ENCODE measurements at regions not wholly inside any gene's neighbourhood (a gene's known extent, or its start where the extent isn't known, plus 50 kb on each side); places are given as distances from the start of the nearest gene placed in this dataset.
"Not testable (repeated sequence)": the region's sequence is repeated elsewhere in the genome, so short reads cannot be mapped to it uniquely, and the experiment has no call there.

- no peak for DNase-seq
Measured at GRCh38 chr15:29550834-29551465, 271.3 kb downstream of the TJP1 start.

- no peak for DNase-seq
Measured at GRCh38 chr15:29548006-29548405, 274.3 kb downstream of the TJP1 start.

- no peak for DNase-seq
Measured at GRCh38 chr15:29544513-29545128, 275.0 kb upstream of the NSMCE3 start.

GRCh38 chr15:29542994-29543393, 273.4 kb upstream of the NSMCE3 start:
- DNase-seq = no peak

- DNase-seq = no peak
Measured at GRCh38 chr15:29541309-29541708, 271.7 kb upstream of the NSMCE3 start.

GRCh38 chr15:29540479-29540878, 270.9 kb upstream of the NSMCE3 start:
- DNase-seq = no peak

DNA sequence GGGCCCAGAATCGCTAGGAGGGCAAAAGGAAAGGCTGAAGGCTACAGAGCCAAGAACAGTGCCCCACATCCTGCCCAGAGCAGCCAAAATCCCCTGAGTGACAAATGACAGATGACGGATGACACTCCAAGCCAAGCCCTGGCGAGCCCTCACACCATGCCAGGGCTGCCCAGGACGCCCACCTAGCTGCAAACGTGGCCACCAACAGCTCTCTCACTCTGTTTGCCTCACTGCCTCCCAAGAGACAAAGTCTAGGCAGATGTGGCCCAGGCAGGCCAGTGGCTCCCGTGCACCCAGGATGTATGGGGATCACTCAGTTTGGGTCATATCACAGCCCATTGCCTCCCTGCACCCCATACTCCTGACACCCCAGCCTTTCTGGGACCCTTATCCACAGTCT, 270.1 kb upstream of the NSMCE3 start:
- no peak for DNase-seq

GRCh38 chr15:29538044-29538443, 268.4 kb upstream of the NSMCE3 start:
- no peak for DNase-seq

GRCh38 chr15:29535952-29536351, 266.3 kb upstream of the NSMCE3 start:
- DNase-seq = no peak

- no peak for DNase-seq
Measured at GRCh38 chr15:29534378-29534777, 264.8 kb upstream of the NSMCE3 start.

GRCh38 chr15:29533647-29534046, 264.0 kb upstream of the NSMCE3 start:
- DNase-seq = no peak

GRCh38 chr15:29532296-29532695, 262.7 kb upstream of the NSMCE3 start:
- DNase-seq = no peak

DNA sequence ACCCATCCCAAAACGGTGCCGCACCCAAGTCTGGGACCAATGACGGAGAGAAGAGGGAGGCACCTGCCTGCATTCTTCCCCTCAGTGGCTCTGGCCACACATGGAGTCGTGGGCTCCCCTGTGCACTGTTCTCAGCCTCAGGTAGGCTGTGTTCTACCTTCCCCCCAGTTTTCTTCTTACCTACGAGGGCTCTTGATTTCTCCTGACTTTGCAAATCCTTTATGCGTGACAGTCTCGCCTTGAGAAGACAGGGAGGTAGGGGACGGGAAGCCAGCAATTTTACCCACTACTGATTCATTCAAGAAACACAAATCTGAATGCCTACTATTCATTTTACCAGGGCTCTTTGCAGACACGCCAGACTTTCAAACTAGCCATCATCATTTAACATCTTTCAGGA, 261.3 kb upstream of the NSMCE3 start:
- no peak for DNase-seq

DNA sequence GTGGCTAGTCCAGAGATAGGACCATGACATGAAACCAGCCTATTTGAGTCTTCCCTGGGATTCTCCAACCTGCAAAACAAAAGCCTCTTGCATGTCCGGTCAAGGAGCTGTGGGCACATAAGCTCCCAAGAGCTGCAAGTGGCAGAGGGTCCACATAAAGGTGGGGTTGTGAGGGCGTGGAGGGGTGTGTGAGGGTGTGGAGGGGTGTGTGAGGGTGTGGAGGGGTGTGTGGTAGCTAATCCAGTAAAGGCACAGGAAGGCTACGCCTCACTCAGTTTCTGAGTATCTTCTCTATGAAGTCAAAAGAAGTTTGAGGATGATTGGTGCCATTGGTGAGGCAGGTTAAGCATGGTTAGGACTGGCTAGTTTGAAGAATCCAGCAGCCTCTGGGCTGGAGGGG, 259.4 kb upstream of the NSMCE3 start:
- no peak for DNase-seq

GRCh38 chr15:29528276-29528675, 258.7 kb upstream of the NSMCE3 start:
- DNase-seq = no peak

GRCh38 chr15:29526802-29527201, 257.2 kb upstream of the NSMCE3 start:
- DNase-seq = no peak

DNA sequence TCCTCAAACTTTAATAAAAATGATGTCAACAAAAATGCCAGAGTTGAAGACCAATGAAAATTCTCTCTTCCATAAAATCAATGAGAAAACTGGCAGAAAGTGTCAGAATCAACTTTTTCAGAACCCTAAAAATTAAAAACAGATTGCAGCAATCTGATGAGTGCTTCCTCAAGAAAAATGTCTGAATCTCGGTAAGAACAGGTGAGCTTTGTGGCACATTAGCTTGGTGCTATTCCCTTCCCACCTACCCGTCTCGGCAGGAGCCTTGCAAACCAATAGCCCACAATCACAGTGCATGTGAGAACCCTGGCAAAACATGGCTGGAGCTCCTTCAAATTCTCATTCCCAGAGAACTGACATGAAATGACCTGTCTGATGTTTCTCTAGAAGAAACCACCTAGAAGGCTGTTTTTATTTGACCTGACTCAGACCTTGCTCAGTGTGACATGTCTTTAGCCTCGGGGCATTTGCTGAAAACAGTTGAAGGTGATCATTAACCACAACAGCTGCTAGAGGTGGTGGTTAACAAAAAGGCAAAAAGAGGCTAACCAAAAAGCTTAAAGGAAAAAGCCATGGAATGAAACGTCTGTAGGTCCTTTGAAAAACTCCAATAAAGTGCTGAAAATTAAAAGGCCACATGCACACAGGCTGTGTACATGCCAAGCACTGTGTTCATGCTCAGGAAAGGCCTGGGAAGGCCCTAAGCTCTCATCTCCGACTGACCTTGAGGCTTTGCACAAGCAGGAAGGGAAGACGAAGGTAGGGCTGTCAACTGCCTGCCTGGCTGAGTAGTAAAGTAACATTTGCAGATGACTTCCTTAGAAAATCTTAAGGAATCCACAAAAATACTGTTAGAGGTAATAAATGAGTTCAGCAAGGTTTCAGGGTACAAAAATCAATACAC, 253.0 kb upstream of the NSMCE3 start:
- DNase-seq = no peak

DNA sequence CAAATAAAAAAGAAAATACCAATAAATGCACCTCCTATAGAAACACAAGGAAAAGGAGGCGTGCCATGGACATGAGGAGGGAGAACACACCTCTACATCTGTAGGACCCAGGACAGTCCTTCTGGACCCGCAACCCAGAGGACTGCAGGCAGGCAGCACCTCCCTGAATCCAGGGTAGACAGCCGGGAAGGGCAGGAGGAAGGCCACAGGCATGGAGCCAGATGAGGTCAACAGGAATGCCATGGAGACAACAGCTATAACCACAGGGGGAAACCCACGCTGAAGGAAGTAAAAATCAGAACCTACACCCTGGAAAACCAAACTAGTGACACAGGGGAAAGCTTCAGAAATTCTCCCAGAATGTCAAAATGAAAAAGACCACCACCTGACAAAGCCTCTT, 248.8 kb upstream of the NSMCE3 start:
- no peak for DNase-seq

DNA sequence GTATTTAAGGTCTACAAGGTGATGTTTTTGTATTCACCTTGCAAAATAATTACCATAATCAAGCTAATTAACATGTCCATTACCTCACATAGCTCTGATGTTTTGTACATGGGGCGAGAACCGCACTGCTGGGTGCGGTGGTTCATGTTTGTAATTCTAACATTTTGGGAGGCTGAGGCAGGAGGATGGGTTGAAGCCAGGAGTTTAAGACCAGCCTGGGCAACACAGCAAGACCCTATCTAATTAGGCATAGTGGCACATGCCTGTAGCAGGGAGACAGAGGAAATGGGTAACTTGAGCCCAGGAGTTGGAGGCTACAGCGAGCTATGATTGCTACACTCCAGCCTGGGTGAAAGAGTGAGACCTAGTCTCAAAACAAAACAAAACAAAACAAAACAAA, 248.2 kb upstream of the NSMCE3 start:
- no peak for DNase-seq

- no peak for DNase-seq
Measured at GRCh38 chr15:29516929-29517328, 247.3 kb upstream of the NSMCE3 start.

DNA sequence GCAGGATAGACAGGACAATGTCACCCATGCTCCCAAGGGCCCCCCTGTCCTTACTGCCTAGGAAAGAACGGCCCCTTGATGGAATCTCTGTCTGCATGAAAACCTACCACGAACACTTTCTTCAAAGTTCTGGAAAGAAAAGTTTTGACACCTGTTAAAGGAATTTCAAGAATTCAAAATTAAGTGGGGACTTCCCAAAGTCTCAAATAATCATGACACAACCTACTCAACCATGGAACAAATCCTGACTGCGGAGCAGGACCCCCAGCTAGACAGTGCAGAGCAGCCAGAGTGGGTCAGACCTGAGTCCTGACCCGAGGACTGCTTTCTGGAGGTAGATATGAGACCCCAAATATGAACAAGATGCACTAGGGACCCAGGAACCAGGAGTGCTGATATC, 245.3 kb upstream of the NSMCE3 start:
- no peak for DNase-seq

GRCh38 chr15:29511663-29512062, 242.0 kb upstream of the NSMCE3 start:
- no peak for DNase-seq

DNA sequence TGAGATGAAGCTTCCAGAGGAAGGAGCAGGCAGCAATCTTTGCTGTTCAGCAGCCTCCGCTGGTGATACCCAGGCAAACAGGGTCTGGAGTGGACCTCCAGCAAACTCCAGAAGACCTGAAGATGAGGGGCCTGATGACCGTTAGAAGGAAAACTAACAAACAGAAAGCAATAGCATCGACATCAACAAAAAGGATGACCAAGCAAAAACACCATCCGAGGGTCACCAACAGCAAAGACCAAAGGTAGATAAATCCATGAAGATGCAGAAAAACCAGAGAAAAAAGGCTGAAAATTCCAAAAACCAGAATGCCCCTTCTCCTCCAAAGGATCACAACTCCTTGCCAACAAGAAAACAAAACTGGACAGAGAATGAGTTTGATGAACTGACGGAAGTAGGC, 235.9 kb upstream of the NSMCE3 start:
- DNase-seq = not testable (repeated sequence)
